ENCODE measurements at regions not wholly inside any gene's neighbourhood (a gene's known extent, or its start where the extent isn't known, plus 50 kb on each side); places are given as distances from the start of the nearest gene placed in this dataset.

DNA sequence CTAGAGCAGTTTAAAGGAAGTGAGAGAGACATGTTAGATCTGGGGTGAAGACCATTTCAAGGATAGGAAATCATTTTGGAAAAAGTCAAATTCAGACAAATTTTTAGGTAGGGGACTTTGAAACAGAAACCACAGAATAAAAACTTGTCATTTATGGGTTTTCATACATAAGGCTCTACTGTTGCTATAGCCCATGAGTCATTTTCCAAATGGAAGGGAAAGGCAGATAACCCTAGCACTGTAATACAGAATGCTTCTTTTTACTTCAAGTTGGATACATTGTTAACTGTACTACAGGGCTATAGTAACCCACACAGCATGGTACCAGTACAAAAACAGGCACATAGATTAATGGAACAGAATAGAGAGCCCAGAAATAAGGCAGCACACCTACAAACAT is 455.4 kb downstream of the EBF1 start:
- no peak for DNase-seq (ENCODE audit: low read depth in 4 of 4, low spot score in 1 of 4)

DNA sequence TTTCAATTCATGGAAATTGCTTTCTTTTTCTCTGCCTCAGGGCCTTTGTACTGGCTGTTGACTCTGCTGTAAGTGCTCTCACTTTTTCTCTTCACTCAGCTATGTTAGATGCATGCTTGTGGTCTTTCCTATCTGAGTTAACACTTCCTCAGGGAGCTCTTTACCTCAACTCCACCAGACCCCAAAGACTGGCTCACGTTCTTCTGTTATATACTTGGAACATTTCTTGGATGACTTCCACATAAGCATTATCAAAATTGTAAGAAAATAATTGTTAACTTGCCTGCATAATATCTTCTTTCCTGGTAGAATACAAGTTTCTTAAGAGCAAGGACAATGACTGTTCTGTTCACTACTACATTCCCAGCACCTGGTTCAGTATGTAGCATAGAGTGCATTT is 455.9 kb downstream of the EBF1 start:
- DNase-seq (ENCODE audit: low read depth in 4 of 4, low spot score in 1 of 4): no peak

DNA sequence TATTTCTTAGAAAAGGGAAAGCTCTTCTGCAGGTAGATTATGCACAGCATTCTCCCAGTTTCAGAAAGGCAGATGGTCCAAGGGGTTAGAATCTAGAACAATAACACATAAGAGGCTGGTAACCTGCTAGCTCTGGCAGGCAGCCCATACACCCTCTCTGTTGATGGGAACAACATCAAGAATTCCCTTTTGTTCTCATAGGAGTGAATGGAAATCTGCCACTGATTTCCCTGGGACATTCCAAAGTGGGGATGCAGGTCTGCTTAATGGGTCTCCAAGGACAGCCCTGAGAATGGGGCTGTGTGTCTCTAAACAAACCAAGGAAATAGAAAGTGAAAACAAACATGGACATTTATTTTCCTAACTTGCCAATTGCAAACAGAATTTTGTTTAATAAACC is 456.8 kb downstream of the EBF1 start:
- no peak for DNase-seq (ENCODE audit: low read depth in 4 of 4, low spot score in 1 of 4)

- DNase-seq (ENCODE audit: low read depth in 4 of 4, low spot score in 1 of 4): no peak
Measured at GRCh38 chr5:158641016-158641415, 458.7 kb downstream of the EBF1 start.

DNA sequence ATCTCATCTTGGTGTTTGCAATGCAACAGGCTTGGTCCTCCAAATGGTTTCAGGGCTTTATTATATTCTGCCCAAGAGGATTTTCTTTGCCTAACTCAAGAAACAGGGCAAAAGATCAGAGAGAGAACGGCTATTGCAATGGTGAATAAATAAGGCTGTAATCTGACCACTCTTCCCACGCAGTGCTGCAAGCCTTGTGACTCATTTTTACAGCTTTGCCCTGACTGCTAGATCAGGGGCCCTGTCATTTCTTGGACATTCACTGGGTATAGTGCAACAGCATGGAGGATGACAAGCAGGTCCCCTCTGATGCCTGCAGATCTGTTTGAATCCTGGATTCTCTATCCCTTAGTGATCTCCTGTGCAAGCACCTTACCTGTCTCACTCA is 459.1 kb downstream of the EBF1 start:
- DNase-seq (ENCODE audit: low read depth in 4 of 4, low spot score in 1 of 4): no peak

- no peak for DNase-seq (ENCODE audit: low read depth in 4 of 4, low spot score in 1 of 4)
Measured at GRCh38 chr5:158639881-158640592, 459.7 kb downstream of the EBF1 start.

GRCh38 chr5:158638396-158638795 is 461.3 kb downstream of the EBF1 start:
- no peak for DNase-seq (ENCODE audit: low read depth in 4 of 4, low spot score in 1 of 4)

DNA sequence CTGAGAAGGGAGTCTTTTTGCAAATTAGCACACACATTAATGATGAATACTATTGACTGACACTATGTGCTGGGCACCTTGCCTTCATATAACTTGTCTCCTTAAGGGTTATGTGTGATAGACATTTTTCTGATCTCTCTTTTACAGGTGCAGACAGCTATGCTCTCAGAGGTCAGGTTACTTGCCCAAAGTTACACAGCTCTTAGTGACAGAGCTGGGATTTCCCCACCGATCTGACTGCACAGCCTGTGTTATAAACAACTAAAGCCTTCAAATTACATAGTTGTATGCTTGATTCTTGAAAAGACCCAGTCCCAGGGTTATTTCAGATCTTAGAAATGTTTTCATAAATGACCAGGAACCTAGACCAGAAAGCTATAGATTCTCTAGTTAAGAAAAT is 462.7 kb downstream of the EBF1 start:
- no peak for DNase-seq (ENCODE audit: low read depth in 4 of 4, low spot score in 1 of 4)

DNA sequence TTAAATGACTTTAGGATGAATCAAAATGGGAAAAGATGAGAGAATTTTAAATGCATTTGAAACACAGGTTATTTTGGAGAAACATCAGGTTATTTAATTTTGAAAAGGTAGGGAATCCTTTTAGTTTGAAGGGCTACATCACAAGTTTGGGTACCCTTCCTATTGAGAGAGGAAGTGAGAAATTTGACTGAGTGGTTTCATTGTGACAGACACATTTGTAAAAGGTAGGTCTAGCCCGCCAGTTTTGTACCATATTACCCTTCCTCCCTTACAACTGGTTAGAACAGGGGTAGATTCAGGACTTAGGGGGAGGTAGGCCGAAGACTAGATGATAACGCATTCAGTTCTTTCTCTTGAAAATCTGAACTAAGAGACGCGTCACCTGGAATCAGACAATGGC is 464.2 kb downstream of the EBF1 start:
- no peak for DNase-seq (ENCODE audit: low read depth in 4 of 4, low spot score in 1 of 4)

GRCh38 chr5:158634714-158635113 is 465.0 kb downstream of the EBF1 start:
- DNase-seq (ENCODE audit: low read depth in 4 of 4, low spot score in 1 of 4): no peak

DNA sequence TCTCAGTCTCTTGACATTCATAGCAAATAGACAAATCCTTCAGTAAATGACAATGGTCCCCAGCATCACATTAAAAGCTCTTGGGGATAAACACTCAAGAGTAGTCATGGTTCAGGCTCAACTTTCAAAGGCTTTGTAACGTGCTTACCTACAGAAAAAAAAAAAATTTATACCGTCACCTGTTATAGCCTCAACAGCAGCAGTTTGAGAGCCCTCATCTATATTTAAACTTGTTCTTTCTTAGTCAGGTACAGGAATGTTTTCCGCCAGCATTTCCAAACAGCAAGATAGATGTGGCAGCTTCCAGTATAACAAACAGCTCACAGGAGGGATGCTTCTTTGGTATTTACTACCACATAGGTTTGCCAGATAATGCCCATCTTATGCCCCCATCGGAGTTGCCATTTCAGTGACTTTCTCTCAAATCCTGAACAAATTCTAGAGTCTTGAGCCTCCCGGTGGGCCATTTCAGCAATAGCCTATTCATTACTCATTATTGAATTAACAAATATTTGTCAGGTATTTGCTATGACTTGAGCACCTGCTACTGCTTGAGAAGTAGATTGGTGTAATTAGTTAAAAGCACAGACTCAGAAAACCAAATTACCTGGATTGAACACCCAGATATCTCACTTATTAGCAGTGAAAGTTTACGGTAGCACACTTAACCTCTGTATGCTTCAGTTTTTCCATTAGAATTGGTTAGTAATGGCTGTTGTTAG is 470.0 kb downstream of the EBF1 start:
- DNase-seq (ENCODE audit: low read depth in 4 of 4, low spot score in 1 of 4): no peak

DNA sequence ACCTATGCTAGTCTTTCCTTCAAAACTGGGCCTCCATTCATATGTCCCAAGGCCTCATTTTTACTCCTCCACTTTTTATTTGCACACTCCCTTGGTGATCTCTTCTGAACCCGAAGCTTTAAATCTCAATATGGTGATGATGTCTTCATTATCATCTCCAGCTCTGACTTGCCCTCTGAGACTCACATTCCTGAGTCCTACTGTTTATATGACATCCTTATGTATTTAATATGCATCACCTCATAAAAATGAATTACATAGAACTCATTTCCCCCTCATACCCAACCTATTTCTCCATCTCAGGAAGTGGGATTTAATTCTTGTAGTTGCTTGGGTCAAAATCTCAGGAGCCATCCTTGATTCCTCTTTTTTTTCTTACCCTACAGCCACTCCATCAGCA is 473.0 kb downstream of the EBF1 start:
- DNase-seq (ENCODE audit: low read depth in 4 of 4, low spot score in 1 of 4): no peak

DNA sequence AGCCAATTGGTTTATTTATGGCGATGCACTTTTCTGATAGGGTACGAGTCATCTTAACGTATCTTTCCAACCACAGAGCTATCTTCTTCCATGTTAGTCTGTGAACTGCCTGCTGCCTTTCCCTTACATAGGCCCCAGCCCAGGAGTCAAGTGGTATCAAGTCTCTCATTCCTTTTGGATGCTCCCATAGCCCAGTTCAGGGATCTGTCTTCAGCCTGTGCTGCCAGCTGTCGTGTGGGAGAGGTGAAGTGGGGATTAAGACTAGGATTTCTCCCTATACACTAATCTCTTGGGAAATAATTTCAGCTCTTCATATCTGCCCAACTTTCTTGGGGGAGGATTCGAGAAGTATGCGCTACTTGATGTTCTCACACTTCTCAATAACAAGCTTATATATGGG is 475.7 kb downstream of the EBF1 start:
- DNase-seq (ENCODE audit: low read depth in 4 of 4, low spot score in 1 of 4): no peak

GRCh38 chr5:158621391-158621790 is 478.3 kb downstream of the EBF1 start:
- no peak for DNase-seq (ENCODE audit: low read depth in 4 of 4, low spot score in 1 of 4)

DNA sequence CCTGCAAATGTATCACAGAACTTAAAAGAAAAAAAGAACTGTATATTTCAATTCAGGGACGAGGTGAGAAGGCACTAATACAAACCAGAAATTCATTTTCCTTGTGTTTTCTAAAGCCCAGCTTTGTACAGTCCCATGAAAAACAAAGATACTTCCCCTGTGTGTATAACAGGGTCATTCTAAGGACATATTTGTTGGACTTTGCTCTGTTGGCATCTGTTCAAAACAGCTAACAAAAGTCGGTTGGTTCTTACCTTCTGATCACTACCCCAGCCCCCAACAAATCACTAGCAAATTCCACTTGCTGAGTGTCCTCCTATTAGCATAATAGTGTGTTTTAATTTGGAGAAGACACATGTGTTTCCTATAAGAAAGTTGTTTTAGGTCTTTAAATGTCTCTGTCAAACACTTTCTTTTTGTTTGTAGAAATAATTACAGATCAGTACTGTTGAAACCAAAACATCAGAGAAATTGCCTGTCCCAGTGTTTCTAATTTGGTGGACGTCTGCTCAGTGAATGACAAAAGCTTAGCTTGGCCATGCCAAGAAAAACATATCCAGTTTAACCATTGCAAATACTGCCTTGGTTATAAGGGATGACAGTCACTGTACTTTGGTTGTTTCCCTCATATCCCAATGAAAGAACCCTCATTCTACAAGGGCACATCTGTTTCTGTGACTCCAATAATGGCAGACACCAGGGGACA is 480.5 kb downstream of the EBF1 start:
- DNase-seq (ENCODE audit: low read depth in 4 of 4, low spot score in 1 of 4): no peak

- DNase-seq (ENCODE audit: low read depth in 4 of 4, low spot score in 1 of 4): no peak
Measured at GRCh38 chr5:158618256-158618655, 481.5 kb downstream of the EBF1 start.

DNA sequence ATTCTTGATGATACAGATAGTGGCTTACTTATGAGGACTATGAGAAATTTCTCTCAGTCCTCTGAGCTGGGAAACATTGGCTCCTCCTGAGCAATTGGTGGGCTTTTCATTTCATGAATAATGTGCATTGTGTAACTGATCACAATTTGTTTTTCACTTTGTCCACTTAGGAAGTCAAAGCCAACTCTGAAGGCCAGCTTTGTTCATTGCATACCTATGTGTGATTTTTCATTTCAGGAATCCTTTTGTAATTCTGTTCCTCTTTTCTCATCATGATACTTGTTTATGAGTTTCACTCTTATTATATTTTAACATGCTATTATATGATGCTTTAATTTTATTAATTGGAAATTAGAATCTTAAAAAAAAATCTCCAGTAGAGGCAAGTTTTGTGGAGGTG is 483.0 kb downstream of the EBF1 start:
- no peak for DNase-seq (ENCODE audit: low read depth in 4 of 4, low spot score in 1 of 4)

DNA sequence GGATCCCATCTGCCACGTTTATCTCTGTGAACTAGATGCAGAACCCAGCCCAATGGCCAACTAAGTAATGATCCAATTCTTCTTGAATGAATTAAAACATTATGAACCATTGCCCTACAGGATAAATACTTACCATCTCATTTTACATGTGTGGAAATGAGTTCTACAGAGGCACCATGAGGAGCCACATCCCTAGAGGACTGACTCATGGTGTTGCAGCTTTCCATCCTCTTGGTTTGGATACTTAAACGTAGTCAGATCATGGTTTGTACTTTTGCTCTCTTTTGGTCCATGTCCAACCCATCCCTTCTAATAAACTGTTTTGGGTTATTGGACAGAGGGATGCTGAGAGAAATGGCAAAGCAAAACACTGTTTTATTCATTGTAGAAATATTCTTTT is 484.8 kb downstream of the EBF1 start:
- DNase-seq (ENCODE audit: low read depth in 4 of 4, low spot score in 1 of 4): no peak

DNA sequence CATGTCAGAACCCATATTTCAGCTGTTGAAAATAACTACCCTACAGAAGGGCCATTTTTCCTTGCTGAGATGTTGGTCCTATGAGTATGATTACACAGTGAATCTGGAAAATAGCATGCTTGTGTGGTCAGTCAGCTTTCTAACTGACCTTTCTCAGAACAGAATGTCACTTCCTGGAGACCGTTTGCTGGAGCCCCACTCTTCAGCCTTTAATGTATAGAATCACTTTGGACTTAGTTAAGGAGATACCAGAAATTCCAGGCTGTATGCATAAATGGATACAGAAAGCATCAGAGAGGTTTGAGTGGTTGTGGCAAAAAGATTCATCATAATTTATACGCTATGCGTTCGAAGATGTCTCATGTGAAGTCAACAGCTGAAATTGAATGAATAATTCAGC is 488.1 kb downstream of the EBF1 start:
- no peak for DNase-seq (ENCODE audit: low read depth in 4 of 4, low spot score in 1 of 4)

GRCh38 chr5:158610051-158610415 is 489.7 kb downstream of the EBF1 start:
- no peak for DNase-seq (ENCODE audit: low read depth in 4 of 4, low spot score in 1 of 4)

GRCh38 chr5:158609333-158610050 is 490.2 kb downstream of the EBF1 start:
- DNase-seq (ENCODE audit: low read depth in 4 of 4, low spot score in 1 of 4): no peak

DNA sequence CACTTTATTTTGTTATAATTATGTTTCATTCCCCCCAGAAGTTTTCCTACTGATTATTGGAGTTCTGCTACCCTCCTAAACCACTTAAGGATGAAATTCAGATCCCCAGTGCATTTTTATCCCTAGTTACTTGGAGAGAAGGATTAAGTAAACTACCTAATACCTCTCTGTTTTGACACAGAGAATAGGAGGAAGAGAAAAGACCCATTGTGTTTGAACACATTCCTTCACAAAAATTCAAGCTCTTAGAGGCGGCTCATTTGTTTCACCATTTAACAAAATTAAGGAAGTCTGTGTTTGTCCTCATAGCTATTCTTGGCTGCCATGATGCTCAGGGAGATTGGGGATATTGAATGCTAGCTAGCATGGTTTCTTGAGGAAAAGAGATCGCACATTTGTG is 492.6 kb downstream of the EBF1 start:
- no peak for DNase-seq (ENCODE audit: low read depth in 4 of 4, low spot score in 1 of 4)

Data from stimulated activated CD4-positive, alpha-beta T cell treated with anti-CD3 and anti-CD28 coated beads, Interleukin-1b, Interleukin-23, amount 100 ng/mL, for 24 hours (primary cell).